Glutamatergic neuron (in vitro differentiated cells): ENCODE measurements at regions not wholly inside any gene's neighbourhood (a gene's known extent, or its start where the extent isn't known, plus 50 kb on each side); places are given as distances from the start of the nearest gene placed in this dataset.

Experiments
- DNase-seq: peaks from one replicate; pipeline ENCODE4 v3.0.0; 2022
- H3K27ac Mint-ChIP-seq: one replicate; pipeline ENCODE4 v1.8.0; 2020; ENCODE audit warnings: mild to moderate bottlenecking, mixed read lengths, inconsistent platforms; ENCODE audit not compliant: unreplicated experiment
- H3K27me3 Mint-ChIP-seq: one replicate; pipeline ENCODE4 v1.8.0; 2020; ENCODE audit warnings: mild to moderate bottlenecking, moderate library complexity, mixed read lengths, inconsistent platforms; ENCODE audit not compliant: unreplicated experiment
- H3K36me3 Mint-ChIP-seq: one replicate; pipeline ENCODE4 v1.8.0; 2020; ENCODE audit warnings: mild to moderate bottlenecking, mixed read lengths, inconsistent platforms; ENCODE audit not compliant: unreplicated experiment
- H3K4me1 Mint-ChIP-seq: one replicate; pipeline ENCODE4 v1.8.0; 2020; ENCODE audit warnings: mild to moderate bottlenecking, low read depth, mixed read lengths, inconsistent platforms; ENCODE audit not compliant: unreplicated experiment
- H3K4me3 Mint-ChIP-seq: one replicate; pipeline ENCODE4 v1.8.0; 2020; ENCODE audit warnings: mild to moderate bottlenecking, mixed read lengths, inconsistent platforms; ENCODE audit not compliant: unreplicated experiment
- H3K9me3 Mint-ChIP-seq: one replicate; pipeline ENCODE4 v1.8.0; 2020; ENCODE audit warnings: mild to moderate bottlenecking, moderate library complexity, mixed read lengths, inconsistent platforms; ENCODE audit not compliant: unreplicated experiment
- TF ChIP-seq, protein P1 (sequence below): fragments of 200-600 bp; sonication (generic); IDR thresholded peaks from one replicate; pipeline ENCODE4 v1.5.0; 2021; ENCODE audit not compliant: partially characterized antibody, unreplicated experiment

- Mint-ChIP-seq H3K27me3 (peaks cover 2% of the 10 kb centered on the region), H3K9me3 (no peaks in the 10 kb centered on the region)
Measured at GRCh38 chr13:66171920-66172319, 1058.2 kb downstream of the PCDH9 start.

GRCh38 chr13:66162470-66162869 is 1067.7 kb downstream of the PCDH9 start:
- Mint-ChIP-seq H3K9me3 (peaks cover 3% of the 10 kb centered on the region), H3K4me1 (peaks cover 9% of the 10 kb centered on the region), H3K4me3 (no peak overlapping the region), H3K27me3 (peaks cover 2% of the 10 kb centered on the region), H3K27ac (no peak overlapping the region), H3K36me3 (no peaks in the 10 kb centered on the region)
- no peak for DNase-seq
- TF ChIP-seq, protein P1, sequence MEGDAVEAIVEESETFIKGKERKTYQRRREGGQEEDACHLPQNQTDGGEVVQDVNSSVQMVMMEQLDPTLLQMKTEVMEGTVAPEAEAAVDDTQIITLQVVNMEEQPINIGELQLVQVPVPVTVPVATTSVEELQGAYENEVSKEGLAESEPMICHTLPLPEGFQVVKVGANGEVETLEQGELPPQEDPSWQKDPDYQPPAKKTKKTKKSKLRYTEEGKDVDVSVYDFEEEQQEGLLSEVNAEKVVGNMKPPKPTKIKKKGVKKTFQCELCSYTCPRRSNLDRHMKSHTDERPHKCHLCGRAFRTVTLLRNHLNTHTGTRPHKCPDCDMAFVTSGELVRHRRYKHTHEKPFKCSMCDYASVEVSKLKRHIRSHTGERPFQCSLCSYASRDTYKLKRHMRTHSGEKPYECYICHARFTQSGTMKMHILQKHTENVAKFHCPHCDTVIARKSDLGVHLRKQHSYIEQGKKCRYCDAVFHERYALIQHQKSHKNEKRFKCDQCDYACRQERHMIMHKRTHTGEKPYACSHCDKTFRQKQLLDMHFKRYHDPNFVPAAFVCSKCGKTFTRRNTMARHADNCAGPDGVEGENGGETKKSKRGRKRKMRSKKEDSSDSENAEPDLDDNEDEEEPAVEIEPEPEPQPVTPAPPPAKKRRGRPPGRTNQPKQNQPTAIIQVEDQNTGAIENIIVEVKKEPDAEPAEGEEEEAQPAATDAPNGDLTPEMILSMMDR: no peak

More at GRCh38 chr13:66171920-66172319, 1058.2 kb downstream of the PCDH9 start:
- H3K36me3 Mint-ChIP-seq: no peaks in the 10 kb centered on the region
- H3K27ac Mint-ChIP-seq: no peak overlapping the region
- peaks cover 8% of the 10 kb centered on the region for H3K4me1 Mint-ChIP-seq
- H3K4me3 Mint-ChIP-seq: no peak overlapping the region
- TF ChIP-seq, protein P1: no peak
- no peak for DNase-seq

GRCh38 chr13:66159511-66159910 is 1070.6 kb downstream of the PCDH9 start:
- Mint-ChIP-seq H3K27ac (peak overlapping the region; percentile 44), H3K4me1 (peaks cover 5% of the 10 kb centered on the region), H3K4me3 (no peak overlapping the region), H3K9me3 (peaks cover 2% of the 10 kb centered on the region), H3K27me3 (no peaks in the 10 kb centered on the region), H3K36me3 (no peaks in the 10 kb centered on the region)
- TF ChIP-seq, protein P1: no peak
- no peak for DNase-seq

GRCh38 chr13:66154976-66155375 is 1075.2 kb downstream of the PCDH9 start:
- Mint-ChIP-seq H3K4me1 (peaks cover 5% of the 10 kb centered on the region), H3K9me3 (peaks cover 2% of the 10 kb centered on the region), H3K27ac (no peak overlapping the region), H3K36me3 (no peaks in the 10 kb centered on the region), H3K27me3 (no peaks in the 10 kb centered on the region), H3K4me3 (no peak overlapping the region)
- no peak for DNase-seq
- TF ChIP-seq, protein P1: no peak

GRCh38 chr13:66154354-66154753 is 1075.8 kb downstream of the PCDH9 start:
- peaks cover 2% of the 10 kb centered on the region for H3K9me3 Mint-ChIP-seq
- no peak overlapping the region for H3K4me3 Mint-ChIP-seq
- H3K4me1 Mint-ChIP-seq: peaks cover 3% of the 10 kb centered on the region
- H3K36me3 Mint-ChIP-seq: no peaks in the 10 kb centered on the region
- H3K27me3 Mint-ChIP-seq: no peaks in the 10 kb centered on the region
- no peak overlapping the region for H3K27ac Mint-ChIP-seq
- TF ChIP-seq, protein P1: no peak
- no peak for DNase-seq
